PFSK-1 (cell line): ENCODE measurements at regions not wholly inside any gene's neighbourhood (a gene's known extent, or its start where the extent isn't known, plus 50 kb on each side); places are given as distances from the start of the nearest gene placed in this dataset.

ENCODE experiments used
- FOXP2 ChIP-seq: optimal IDR thresholded peaks from 2 replicates; pipeline ENCODE3; 2011; ENCODE audit warnings: borderline replicate concordance, control low read depth, inconsistent platforms; ENCODE audit not compliant: insufficient read depth; ENCODE audit errors: extremely low read length, extremely low read depth
- POLR2AphosphoS5 ChIP-seq: IDR thresholded peaks from 2 replicates; pipeline ENCODE4 v1.6.1; 2012; ENCODE audit warnings: low read depth, mild to moderate bottlenecking, control low read depth, low read length, moderate library complexity
- SIN3A ChIP-seq: IDR thresholded peaks from 2 replicates; pipeline ENCODE4 v1.6.1; 2012; ENCODE audit warnings: mild to moderate bottlenecking, low read length, moderate library complexity, borderline replicate concordance; ENCODE audit not compliant: insufficient read depth
- TAF1 ChIP-seq: IDR thresholded peaks from 2 replicates; pipeline ENCODE4 v1.6.1; 2012; ENCODE audit warnings: low read length, control low read depth, borderline replicate concordance; ENCODE audit not compliant: insufficient read depth

DNA sequence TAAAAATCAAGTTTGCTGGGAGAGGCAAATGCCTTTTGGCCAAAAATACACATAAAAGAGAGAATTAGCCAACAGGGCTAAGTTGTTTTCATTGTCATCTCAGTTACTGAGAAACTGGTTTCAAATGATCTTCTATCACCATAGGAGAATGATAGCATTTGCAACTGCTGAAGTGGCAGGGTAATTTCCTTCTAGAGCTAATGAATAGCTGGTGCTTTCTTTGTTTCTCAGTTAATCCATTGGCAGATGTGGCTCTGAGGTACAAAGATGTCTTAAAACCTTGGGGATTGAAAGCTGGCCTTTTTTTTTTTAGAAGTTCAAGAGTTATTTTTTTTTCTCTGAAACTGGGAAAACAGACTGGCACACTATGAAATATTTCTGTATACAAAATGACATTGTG is 332.7 kb upstream of the KLF12 start:
- TF ChIP-seq TAF1 (no peak), POLR2AphosphoS5 (no peak), SIN3A (no peak), FOXP2 (no peak)
